Fibroblast of villous mesenchyme (primary cell): ENCODE measurements at regions not wholly inside any gene's neighbourhood (a gene's known extent, or its start where the extent isn't known, plus 50 kb on each side); places are given as distances from the start of the nearest gene placed in this dataset.

Source experiments
- DNase-seq: peaks from one replicate; pipeline ENCODE4 v3.0.0-alpha.2; 2010; ENCODE audit warnings: low read depth
- H3K4me3 ChIP-seq: 2 replicates; pipeline ENCODE4 v1.5.1; 2011; ENCODE audit warnings: low read depth, mild to moderate bottlenecking, low read length
- CTCF ChIP-seq: IDR thresholded peaks from 2 replicates; pipeline ENCODE4 v1.5.1; 2012; ENCODE audit warnings: low read depth, mild to moderate bottlenecking, low read length; ENCODE audit not compliant: insufficient read depth

GRCh38 chr6:54040545-54040944 lies 70.7 kb upstream of the MLIP start:
- no peak for TF ChIP-seq CTCF
- no peak overlapping the region for H3K4me3 ChIP-seq
- DNase-seq: no peak

GRCh38 chr6:54041239-54041638 lies 70.0 kb upstream of the MLIP start:
- no peak overlapping the region for H3K4me3 ChIP-seq
- no peak for TF ChIP-seq CTCF
- no peak for DNase-seq

GRCh38 chr6:54043360-54043759 lies 67.9 kb upstream of the MLIP start:
- TF ChIP-seq CTCF: no peak
- no peak overlapping the region for H3K4me3 ChIP-seq
- no peak for DNase-seq

- DNase-seq: no peak
- no peak for TF ChIP-seq CTCF
- H3K4me3 ChIP-seq: no peak overlapping the region
Measured at GRCh38 chr6:54044059-54044458, 67.2 kb upstream of the MLIP start.

GRCh38 chr6:54048782-54049181 lies 62.5 kb upstream of the MLIP start:
- no peak overlapping the region for H3K4me3 ChIP-seq
- no peak for TF ChIP-seq CTCF
- no peak for DNase-seq

DNA sequence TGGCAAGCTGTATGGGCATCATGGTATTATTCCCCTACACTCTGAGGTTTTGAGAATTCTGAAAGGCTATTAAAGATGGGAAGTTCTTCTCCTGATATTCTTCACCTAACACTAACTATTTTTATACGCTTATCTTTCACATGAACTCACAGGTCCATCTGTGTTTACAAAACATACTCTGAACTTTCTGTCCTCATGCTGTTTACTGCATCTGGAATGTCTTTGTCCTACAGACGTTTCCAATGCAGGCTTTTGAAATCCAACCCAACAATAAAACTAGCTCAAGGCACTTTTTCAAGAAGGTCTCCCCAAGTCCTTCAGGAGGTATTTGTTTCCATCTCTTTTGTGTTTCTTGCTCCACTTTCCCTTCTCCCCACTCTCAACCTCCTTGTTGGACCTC lies 60.5 kb upstream of the MLIP start:
- no peak overlapping the region for H3K4me3 ChIP-seq
- TF ChIP-seq CTCF: no peak
- DNase-seq: peak; percentile 51

GRCh38 chr6:54053881-54054391 lies 57.3 kb upstream of the MLIP start:
- TF ChIP-seq CTCF: no peak
- peak overlapping the region; percentile 42 for H3K4me3 ChIP-seq
- DNase-seq: peak; percentile 95
